K562 (cell line): ENCODE measurements at regions not wholly inside any gene's neighbourhood (a gene's known extent, or its start where the extent isn't known, plus 50 kb on each side); places are given as distances from the start of the nearest gene placed in this dataset.

Experiments used
- ATAC-seq: fragments of 200-7000 bp; cut with Tn5 transposase; 3 replicates; pipeline ENCODE4 v1.9.1; 2020; ENCODE audit warnings: moderate library complexity
- BruUV-seq: library from RNA; stranded (reverse); fragments of 400-500 nt; replicated peaks from 2 replicates; lab custom pipeline; 2021; lab: Mats Ljungman, UMichigan
- CTCF ChIA-PET: fragments of 300-600 bp; formaldehyde crosslinking; extraction: SDS; loops from one replicate; lab custom pipeline; 2021; ENCODE audit warnings: low intra/inter-chr PET ratio; lab: Yijun Ruan, JAX
- POLR2A ChIA-PET: fragments of 300-600, 350-650 bp; sonication (Branson Sonifier 250); formaldehyde crosslinking; extraction: SDS; loops from one replicate; lab custom pipeline; 2021; ENCODE audit warnings: antibody characterized with exemption, inconsistent platforms; lab: Yijun Ruan, JAX
- DNase-seq, 4 experiments: peaks; one replicate each; pipeline versions ENCODE4 v3.0.0 to v3.0.0-alpha.2; 2011 to 2018; ENCODE audit warnings: low spot score in 3 of 4, mixed read lengths in 3 of 4; ENCODE audit errors: extremely low read depth in 1 of 4
- FAIRE-seq: peaks from 2 replicates; lab custom pipeline; 2011; peaks lifted over from hg19 to GRCh38; lab: Jason Lieb, UNC
- H2AFZ ChIP-seq: 2 replicates; pipeline ENCODE4 v1.6.0; 2011; ENCODE audit warnings: low read depth, low read length, control low read depth, inconsistent platforms
- H3K27ac ChIP-seq: fragments of 200-600 bp; 3 replicates; pipeline ENCODE4 v1.8.0; 2011; ENCODE audit warnings: low read depth, mild to moderate bottlenecking, control low read depth, inconsistent platforms, low read length, moderate library complexity, mixed read lengths; ENCODE audit errors: extremely low read depth
- H3K27me3 ChIP-seq, 2 experiments: fragments of 300-600 bp in 1 of 2; 2 replicates in 1 of 2; 3 replicates in 1 of 2; pipeline versions ENCODE4 v1.6.0 to v1.8.0; 2011; ENCODE audit warnings: inconsistent platforms in 2 of 2, low read length in 2 of 2, mild to moderate bottlenecking in 1 of 2, mixed read lengths in 1 of 2, moderate library complexity in 1 of 2; ENCODE audit not compliant: control insufficient read depth in 2 of 2, insufficient read depth in 2 of 2
- H3K36me3 ChIP-seq: fragments of 300-600 bp; 3 replicates; pipeline ENCODE4 v1.8.0; 2011; ENCODE audit warnings: mild to moderate bottlenecking, low read length, inconsistent platforms; ENCODE audit not compliant: control insufficient read depth, insufficient read depth
- H3K4me1 ChIP-seq, 2 experiments: fragments of 200-600 bp in 1 of 2; replicated peaks in 1 of 2; 2 replicates in 1 of 2; 3 replicates in 1 of 2; pipeline versions ENCODE4 v1.5.1 to v1.8.0; 2011; ENCODE audit warnings: inconsistent platforms in 2 of 2, low read length in 2 of 2, mild to moderate bottlenecking in 1 of 2, mixed read lengths in 1 of 2, moderate library complexity in 1 of 2; ENCODE audit not compliant: control insufficient read depth in 2 of 2, insufficient read depth in 2 of 2
- H3K4me2 ChIP-seq: 2 replicates; pipeline ENCODE4 v1.6.1; 2011; ENCODE audit warnings: low read length, control low read depth, inconsistent platforms, mixed read lengths; ENCODE audit not compliant: insufficient read depth
- H3K4me3 ChIP-seq: fragments of 200-600 bp; sonication (generic), shearing (Covaris generic); 2 replicates; pipeline ENCODE4 v1.5.1; 2016; ENCODE audit warnings: control low read depth, inconsistent platforms
- H3K79me2 ChIP-seq: fragments of 200-600 bp; 3 replicates; pipeline ENCODE4 v1.8.0; 2011; ENCODE audit warnings: low read length, inconsistent platforms; ENCODE audit not compliant: control insufficient read depth, insufficient read depth
- H3K9ac ChIP-seq, 2 experiments: 2 replicates each; pipeline versions ENCODE4 v1.6.0 to v1.6.1; 2011; ENCODE audit warnings: low read depth in 2 of 2, low read length in 2 of 2, control low read depth in 1 of 2, inconsistent platforms in 1 of 2, mild to moderate bottlenecking in 1 of 2, mixed read lengths in 1 of 2; ENCODE audit not compliant: insufficient read depth in 1 of 2
- H3K9me1 ChIP-seq: one replicate; pipeline ENCODE4 v1.6.0; 2011; ENCODE audit warnings: inconsistent platforms, mild to moderate bottlenecking, low read length, moderate library complexity; ENCODE audit not compliant: control insufficient read depth, insufficient read depth
- H3K9me3 ChIP-seq: replicated peaks from 2 replicates; pipeline ENCODE4 v1.5.1; 2011; ENCODE audit warnings: low read depth, low read length, inconsistent platforms; ENCODE audit not compliant: control insufficient read depth, insufficient read depth
- H4K20me1 ChIP-seq: replicated peaks from 2 replicates; pipeline ENCODE4 v1.6.1; 2011; ENCODE audit warnings: low read length, inconsistent platforms, mixed read lengths; ENCODE audit not compliant: control insufficient read depth, insufficient read depth
- CC2D1A ChIP-seq: fragments of 450-650 bp; IDR thresholded peaks from 2 replicates; pipeline ENCODE4 v1.6.1; 2017; ENCODE audit warnings: mild to moderate bottlenecking
- ELF1 ChIP-seq: fragments of 200-800 bp; sonication (Bioruptor generic); IDR thresholded peaks from 2 replicates; pipeline ENCODE4 v1.6.1; 2016; ENCODE audit warnings: missing genetic modification characterization, missing compliant biosample characterization
- ETV1 ChIP-seq: fragments of 450-650 bp; conservative IDR thresholded peaks from 2 replicates; pipeline ENCODE4 v1.6.1; 2016; ENCODE audit warnings: missing genetic modification characterization, control low read depth, low read depth, missing compliant biosample characterization
- FOSL1 ChIP-seq: fragments of 200-800 bp; sonication (Bioruptor generic); conservative IDR thresholded peaks from 2 replicates; pipeline ENCODE4 v1.6.1; 2016; ENCODE audit warnings: missing genetic modification characterization, missing compliant biosample characterization
- FOXA1 ChIP-seq: fragments of 450-650 bp; IDR thresholded peaks from 2 replicates; pipeline ENCODE4 v1.6.1; 2016; ENCODE audit warnings: mild to moderate bottlenecking, borderline replicate concordance
- HDAC1 ChIP-seq, 2 experiments: fragments of 450-650 bp; IDR thresholded peaks; 2 replicates each; pipeline ENCODE4 v1.6.1; 2016 to 2017; ENCODE audit warnings: inconsistent platforms in 1 of 2, mild to moderate bottlenecking in 1 of 2, moderate library complexity in 1 of 2
- KDM2B ChIP-seq: fragments of 250-450 bp; sonication (Bioruptor Pico); IDR thresholded peaks from 2 replicates; pipeline ENCODE4 v1.8.0; 2021; ENCODE audit warnings: mild to moderate bottlenecking, moderate library complexity
- NCOA1 ChIP-seq: fragments of 450-650 bp; IDR thresholded peaks from 2 replicates; pipeline ENCODE4 v1.6.1; 2016; ENCODE audit warnings: low read depth
- NEUROD1 ChIP-seq: fragments of 150-350 bp; IDR thresholded peaks from 2 replicates; pipeline ENCODE4 v1.6.1; 2014; ENCODE audit warnings: borderline replicate concordance, low read length, low read depth; ENCODE audit not compliant: partially characterized antibody
- RFX5 ChIP-seq: IDR thresholded peaks from 2 replicates; pipeline ENCODE4 v1.6.1; 2011; ENCODE audit warnings: low read depth, mild to moderate bottlenecking, improper control_type of control experiment, low read length
- SREBF2 ChIP-seq: sonication (generic); formaldehyde crosslinking; IDR thresholded peaks from 2 replicates; pipeline ENCODE4 v1.4.0; 2020; ENCODE audit warnings: mild to moderate bottlenecking, missing genetic modification reagents
- TARDBP ChIP-seq: fragments of 450-650 bp; IDR thresholded peaks from 2 replicates; pipeline ENCODE4 v1.6.1; 2016
- TRIM24 ChIP-seq, 2 experiments: fragments of 450-650 bp; IDR thresholded peaks; 2 replicates each; pipeline ENCODE4 v1.6.1; 2016
- ZBTB49 ChIP-seq: sonication (generic); formaldehyde crosslinking; IDR thresholded peaks from 2 replicates; pipeline ENCODE4 v1.8.0; 2022; ENCODE audit warnings: missing genetic modification reagents, mild to moderate bottlenecking, borderline replicate concordance
- WGBS: fragments of 100-300 bp; shearing (Covaris generic); methylation state at CpG from one replicate; pipeline ENCODE4 v1.1.6; 2016; ENCODE audit warnings: low coverage, mixed read lengths; ENCODE audit not compliant: insufficient coverage; ENCODE audit errors: missing lambda C conversion rate; 5-methylcytosine and 5-hydroxymethylcytosine counted together
- in situ Hi-C: fragments of 300-500 bp; cut with MboI; formaldehyde crosslinking; loops from 4 replicates; pipeline ENCODE4 v1.15.0; 2018; ENCODE audit warnings: inconsistent platforms, mixed read lengths
- intact Hi-C: fragments of 100-400 bp; cut with micrococcal nuclease; formaldehyde crosslinking; loops from 2 replicates; pipeline ENCODE4 v1.14.2; 2022

DNA sequence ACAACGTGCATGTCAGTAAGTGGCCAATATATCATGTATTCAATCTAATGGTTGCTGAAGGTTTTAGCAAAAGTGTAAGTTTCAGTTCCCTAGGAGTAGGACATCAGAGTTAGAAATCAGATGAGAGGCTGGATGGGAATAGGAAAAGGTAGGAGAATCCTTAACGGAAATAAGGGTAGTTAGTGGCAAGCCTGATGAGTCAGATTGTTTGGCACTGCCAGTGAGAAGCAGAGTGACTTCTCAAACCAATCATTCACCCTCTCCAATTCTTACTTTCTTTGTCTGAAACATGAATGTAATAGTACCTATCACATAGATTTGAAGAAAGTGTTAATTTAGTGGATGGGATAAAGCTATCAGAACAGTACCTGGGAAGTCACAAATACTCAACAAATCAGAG lies 894.0 kb downstream of the NTRK3 start:
- in situ Hi-C loops (no loop called here), intact Hi-C loops (no loop called here)
- no peak for ATAC-seq
- no peak overlapping the region for H3K27ac ChIP-seq
- no peaks in the 10 kb centered on the region for H3K4me1 ChIP-seq
- WGBS = 27% methylated on average over 2 of the region's 2 CpGs
- TF ChIP-seq NEUROD1 = no peak
- TF ChIP-seq RFX5 = no peak
- no peak for TF ChIP-seq KDM2B (CRISPR knock-in tag)
- TF ChIP-seq TRIM24 (IDR thresholded peaks at IDR 0.05) = no peak
- TF ChIP-seq ETV1 = no peak
- no peaks in the 10 kb centered on the region for H4K20me1 ChIP-seq
- no peaks in the 10 kb centered on the region; the same call in 2 of the 3 replicates for H3K36me3 ChIP-seq
- DNase-seq = no peak
- no peaks in the 10 kb centered on the region for H3K9me1 ChIP-seq
- no peak overlapping the region for H2AFZ ChIP-seq
- no peak for FAIRE-seq
- no peaks in the 10 kb centered on the region for H3K27me3 ChIP-seq
- no TSS peak for BruUV-seq
- no peak overlapping the region for H3K9ac ChIP-seq
- H3K9me3 ChIP-seq = no peaks in the 10 kb centered on the region
- H3K4me2 ChIP-seq = no peak overlapping the region
- ChIA-PET POLR2A (no interaction called here), CTCF (no interaction called here)
- no peak overlapping the region for H3K4me3 ChIP-seq
- H3K79me2 ChIP-seq = no peaks in the 10 kb centered on the region

DNA sequence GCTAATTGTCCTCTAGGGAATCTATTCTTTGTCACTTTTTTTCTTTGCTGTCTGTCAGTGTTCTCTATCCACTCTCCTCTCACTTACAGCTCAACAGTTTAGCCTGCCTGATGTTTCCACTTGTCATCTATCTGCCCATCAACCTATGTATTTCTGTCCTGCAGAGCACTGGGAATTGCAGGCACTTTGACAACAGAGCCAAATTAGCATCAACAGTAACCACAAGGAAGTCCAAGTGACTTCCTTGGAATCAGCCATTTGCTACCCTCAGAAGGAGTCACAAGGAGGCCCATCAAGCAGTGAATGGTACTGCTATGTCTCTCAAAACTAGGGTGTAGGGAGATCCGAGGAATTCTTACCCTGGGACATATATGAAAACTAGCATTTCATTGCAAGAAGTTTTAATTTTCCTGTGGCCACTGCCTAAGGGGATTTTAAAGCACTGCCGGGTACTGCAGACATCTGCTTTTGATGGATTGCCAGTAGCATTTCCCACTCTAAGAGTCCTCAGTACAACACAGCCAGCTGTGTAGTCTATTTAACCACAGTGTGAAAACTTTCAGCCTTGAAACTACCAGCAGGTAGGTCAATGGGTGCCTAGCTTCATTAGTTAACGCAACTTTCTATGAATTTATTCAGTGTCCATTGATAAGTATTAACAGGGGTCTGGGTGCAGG lies 898.8 kb downstream of the NTRK3 start:
- H3K9me3 ChIP-seq = no peaks in the 10 kb centered on the region
- intact Hi-C loops = no loop called here
- H3K4me2 ChIP-seq = no peak overlapping the region
- in situ Hi-C loops = no loop called here
- H3K4me3 ChIP-seq = no peak overlapping the region
- H3K9me1 ChIP-seq = no peaks in the 10 kb centered on the region
- ATAC-seq (no peak), FAIRE-seq (no peak), DNase-seq (no peak)
- H3K27me3 ChIP-seq = no peaks in the 10 kb centered on the region
- CTCF ChIA-PET = no interaction called here
- WGBS = 25% methylated on average over 3 of the region's 3 CpGs
- POLR2A ChIA-PET = interaction anchor here (1.7 kb wide), 1 partner anchor 12 kb away, joined by 6 read pairs; no protein-coding TSS in a partner anchor
- BruUV-seq = no TSS peak
- no peak overlapping the region for H3K9ac ChIP-seq
- H4K20me1 ChIP-seq = no peaks in the 10 kb centered on the region
- H3K36me3 ChIP-seq = 0 out of 3 replicates have a peak, but pooled peaks cover 4% of the 10 kb centered on the region
- no peaks in the 10 kb centered on the region for H3K79me2 ChIP-seq
- no peaks in the 10 kb centered on the region for H3K4me1 ChIP-seq
- no peak overlapping the region for H2AFZ ChIP-seq
- no peak overlapping the region for H3K27ac ChIP-seq
- no peak for TF ChIP-seq FOXA1
- TF ChIP-seq TARDBP = no peak
- no peak for TF ChIP-seq SREBF2 (CRISPR knock-in tag)
- TF ChIP-seq HDAC1 (IDR thresholded peaks at IDR 0.05) = no peak
- TF ChIP-seq ELF1 (tag) = no peak
- no peak for TF ChIP-seq ZBTB49 (CRISPR knock-in tag)
- no peak for TF ChIP-seq FOSL1 (tag)
- TF ChIP-seq CC2D1A = no peak
- TF ChIP-seq NCOA1 = no peak
